KBM-7 (cell line): ENCODE measurements at regions not wholly inside any gene's neighbourhood (a gene's known extent, or its start where the extent isn't known, plus 50 kb on each side); places are given as distances from the start of the nearest gene placed in this dataset.
"Not testable (repeated sequence)": the region's sequence is repeated elsewhere in the genome, so short reads cannot be mapped to it uniquely, and the experiment has no call there.

ENCODE experiments used
- DNase-seq: peaks from one replicate; pipeline ENCODE4 v3.0.0-alpha.2; 2015
- in situ Hi-C: fragments of 300-500 bp; cut with MboI; formaldehyde crosslinking; loops from 2 replicates; pipeline ENCODE4 v1.14.3; 2020; ENCODE audit warnings: low sequenced_read_pairs, low pct_unique_long_range_greater_than_20kb, mixed read lengths

DNA sequence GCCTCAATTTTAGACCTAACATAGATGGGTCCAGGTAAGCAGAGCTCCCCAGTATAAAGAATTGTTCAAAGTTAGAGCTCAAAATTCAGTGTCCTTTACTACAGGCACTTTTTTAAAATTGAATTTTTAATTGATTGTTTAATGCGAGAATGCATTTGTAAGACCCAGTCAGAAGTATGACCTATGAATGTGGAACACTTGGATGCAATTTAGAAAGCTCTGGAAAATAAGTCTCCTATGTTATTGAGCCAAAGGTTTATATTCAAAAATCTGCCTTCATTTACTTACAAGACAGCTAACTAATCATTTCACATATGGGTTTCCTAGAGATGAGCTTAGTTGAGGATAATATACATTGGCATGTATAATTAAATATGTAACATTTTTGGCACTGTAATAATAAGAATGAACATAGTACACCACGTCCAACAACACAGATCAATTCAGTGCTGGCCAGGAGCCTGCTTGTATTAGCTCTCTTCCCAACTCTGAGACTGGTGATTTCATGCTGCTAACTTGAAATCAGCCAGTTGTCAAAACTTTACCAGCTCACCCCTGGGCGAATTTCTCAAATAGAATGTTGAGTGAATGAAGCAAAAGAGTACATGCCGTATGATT is 197.2 kb upstream of the NPY2R start:
- no peak for DNase-seq
- in situ Hi-C loops = no loop called here

GRCh38 chr4:155012469-155012868 is 196.0 kb upstream of the NPY2R start:
- in situ Hi-C loops = no loop called here
- no peak for DNase-seq

GRCh38 chr4:155017426-155017825 is 191.0 kb upstream of the NPY2R start:
- DNase-seq = no peak
- in situ Hi-C loops = no loop called here

DNA sequence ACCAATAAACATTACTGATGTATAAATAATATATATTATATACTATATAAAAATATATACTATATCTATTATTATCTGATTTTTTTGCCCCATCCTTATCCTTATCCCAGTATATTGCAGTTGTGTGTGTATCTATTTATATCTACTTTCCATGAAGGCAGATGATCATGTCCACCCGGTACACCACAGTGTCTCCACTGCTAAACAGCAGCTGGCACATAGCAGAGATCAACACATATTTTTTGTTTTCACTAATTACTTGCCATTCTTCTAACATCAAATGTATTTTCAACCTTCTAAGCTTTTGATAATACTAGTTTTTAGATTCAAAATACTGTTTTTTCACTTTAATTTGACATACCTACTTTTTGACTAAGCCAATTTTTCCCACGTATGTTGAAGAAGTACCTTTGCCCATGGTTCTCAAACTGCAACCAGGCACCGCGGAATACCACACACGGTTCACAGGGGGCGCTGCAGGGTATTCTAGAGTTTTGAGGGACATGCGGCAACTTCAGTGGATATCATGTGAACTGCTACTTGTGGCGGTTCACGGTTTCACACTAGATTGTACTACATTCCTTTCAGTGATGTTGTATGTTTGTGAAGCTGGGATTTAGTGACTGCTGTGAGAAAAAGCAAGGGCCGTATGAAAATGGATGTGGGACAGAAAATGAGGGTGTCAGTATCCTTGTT is 182.5 kb upstream of the NPY2R start:
- peak; percentile 76 for DNase-seq
- in situ Hi-C loops = no loop called here

DNA sequence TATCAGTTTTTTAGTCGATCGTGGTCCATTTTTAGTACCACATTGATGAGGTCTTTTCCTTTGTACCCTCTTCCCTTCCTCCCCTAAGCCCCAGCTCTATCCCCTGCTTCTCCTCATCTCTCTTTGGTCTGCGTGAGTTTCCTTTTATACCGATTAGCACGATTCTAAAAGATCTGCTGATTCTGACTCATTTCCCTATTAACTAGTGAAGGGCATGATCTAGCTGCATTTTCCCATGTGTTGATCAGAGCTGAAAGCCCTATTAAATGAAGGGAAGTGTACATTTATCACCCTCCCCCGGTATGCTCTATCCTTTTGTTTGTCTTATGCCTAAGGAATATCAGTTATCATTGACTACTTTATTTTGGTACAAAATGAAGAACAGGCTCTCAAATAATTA is 181.7 kb upstream of the NPY2R start:
- no peak for DNase-seq
- in situ Hi-C loops = no loop called here

DNA sequence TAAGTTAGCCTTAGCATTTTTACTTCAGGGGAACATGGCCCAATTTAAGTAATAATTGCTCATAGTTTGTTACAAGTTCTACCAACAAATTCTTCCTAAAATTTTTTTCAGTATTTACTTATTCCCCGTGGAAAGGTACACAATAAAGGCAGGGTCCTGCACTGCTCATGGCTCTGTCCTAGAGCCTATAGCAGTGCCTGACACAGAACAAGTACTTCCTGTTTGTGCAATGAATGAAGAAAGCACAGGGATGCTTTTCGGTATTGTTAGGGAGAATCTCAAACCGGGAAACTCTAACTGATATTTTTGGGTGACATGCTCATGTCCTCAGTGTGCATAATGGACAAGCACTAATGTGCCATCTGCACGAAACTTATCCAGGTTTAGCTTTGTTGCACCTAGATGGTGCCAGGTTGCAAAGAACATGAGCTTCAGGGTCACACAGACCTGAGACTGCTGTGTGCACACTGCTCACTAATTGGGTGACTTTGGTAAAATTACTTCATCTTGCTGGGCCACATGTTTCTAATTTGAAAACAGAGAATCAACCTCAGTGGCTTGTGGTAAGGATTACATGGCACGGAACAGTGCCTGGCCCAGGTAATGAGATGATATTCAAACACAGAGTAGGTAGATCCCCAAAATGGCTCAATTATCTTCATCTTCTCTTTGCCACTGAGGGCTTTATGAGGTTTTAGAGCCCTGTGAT is 175.8 kb upstream of the NPY2R start:
- in situ Hi-C loops = no loop called here
- DNase-seq = no peak

GRCh38 chr4:155033604-155034003 is 174.8 kb upstream of the NPY2R start:
- in situ Hi-C loops = no loop called here
- no peak for DNase-seq

DNA sequence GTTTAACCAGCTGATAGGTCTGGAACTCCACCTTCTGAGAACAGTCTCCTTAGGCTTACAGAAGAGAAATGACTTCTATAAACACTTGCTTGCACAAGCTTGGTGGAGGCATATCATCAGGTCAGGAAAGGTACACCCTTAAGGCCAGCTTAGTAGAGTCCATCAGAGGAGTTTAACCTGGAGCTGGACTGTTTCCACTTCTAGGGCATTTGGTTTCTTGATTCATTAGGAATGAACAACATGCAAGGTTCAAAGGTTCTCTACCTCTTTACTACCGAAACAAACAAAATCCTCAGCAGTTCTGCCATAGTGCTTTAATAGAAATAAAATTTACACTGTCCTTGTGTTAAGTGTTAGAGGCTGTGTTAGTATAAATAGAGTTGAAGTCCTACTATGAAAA is 171.4 kb upstream of the NPY2R start:
- DNase-seq = no peak
- in situ Hi-C loops = no loop called here

GRCh38 chr4:155038459-155038858 is 170.0 kb upstream of the NPY2R start:
- in situ Hi-C loops = no loop called here
- DNase-seq = no peak

DNA sequence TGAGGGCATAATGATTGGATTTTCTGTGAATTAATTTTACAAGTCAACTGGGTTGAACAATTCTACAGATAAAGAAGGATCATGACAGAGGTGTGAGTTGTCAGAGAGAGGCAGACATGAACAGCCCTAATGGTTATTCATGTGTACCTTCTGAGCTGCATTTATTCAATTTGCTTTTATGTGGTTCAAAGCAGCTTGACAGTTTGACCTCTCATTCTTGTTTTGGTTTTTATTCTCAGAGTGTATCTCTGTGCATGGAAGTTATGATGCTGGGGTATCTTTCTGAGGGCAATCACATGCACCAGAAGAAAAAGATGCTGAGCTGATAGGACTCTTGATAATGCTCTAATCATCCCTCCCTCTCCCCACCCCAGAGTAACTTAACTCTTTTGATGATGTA is 169.3 kb upstream of the NPY2R start:
- DNase-seq = no peak
- in situ Hi-C loops = no loop called here

DNA sequence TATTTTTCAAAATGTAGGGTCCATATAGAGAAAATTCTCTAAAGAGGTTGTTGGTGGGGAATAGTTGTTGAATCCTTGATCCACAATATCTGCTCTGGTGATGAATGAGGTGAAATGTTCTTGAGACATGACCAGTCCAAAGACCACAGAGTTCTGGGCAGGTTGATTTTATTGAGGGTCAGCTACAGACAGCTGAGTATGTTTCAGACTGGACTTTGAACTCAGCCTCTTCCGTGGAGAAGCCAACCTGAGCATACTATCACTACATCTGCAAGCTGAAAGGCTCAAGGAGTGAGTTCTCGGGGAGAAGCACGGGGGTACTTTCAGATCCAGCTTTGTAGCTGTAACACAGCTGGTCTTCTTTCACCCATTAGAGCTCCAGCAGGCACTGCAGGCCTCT is 168.4 kb upstream of the NPY2R start:
- no peak for DNase-seq
- in situ Hi-C loops = no loop called here

DNA sequence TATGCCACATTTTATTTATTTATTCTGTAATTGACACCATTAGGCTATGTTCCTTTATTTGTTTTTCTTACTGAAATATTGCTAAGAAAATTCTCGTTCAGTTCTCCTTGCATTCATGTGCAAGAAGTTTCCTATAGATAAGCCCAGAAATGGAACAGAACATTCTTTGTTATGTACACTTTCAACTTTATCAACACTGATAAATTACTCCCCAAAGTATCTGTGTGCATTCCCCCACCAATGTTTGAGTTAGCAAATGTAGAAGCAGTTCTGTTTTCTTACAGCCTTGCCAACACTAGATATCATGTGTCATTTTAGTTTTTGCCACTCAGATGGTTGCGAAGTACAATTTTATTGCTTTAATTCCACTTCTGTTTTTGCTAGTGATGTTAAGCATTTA is 166.4 kb upstream of the NPY2R start:
- in situ Hi-C loops = no loop called here

DNA sequence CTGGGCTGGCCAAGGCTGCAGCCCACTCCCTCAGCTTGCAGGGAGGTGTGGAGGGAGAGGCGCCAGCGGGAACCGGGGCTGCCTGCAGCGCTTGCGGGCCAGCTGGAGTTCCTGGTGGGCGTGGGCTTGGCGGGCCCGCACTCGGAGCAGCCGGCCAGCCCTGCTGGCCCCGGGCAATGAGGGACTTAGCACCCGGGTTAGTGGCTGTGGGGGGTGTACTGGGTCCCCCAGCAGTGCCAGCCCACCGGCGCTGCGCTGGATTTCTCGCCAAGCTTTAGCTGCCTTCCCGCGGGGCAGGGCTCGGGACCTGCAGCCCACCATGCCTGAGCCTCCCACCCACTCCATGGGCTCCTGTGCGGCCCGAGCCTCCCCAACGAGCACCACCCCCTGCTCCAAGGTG is 164.2 kb upstream of the NPY2R start:
- in situ Hi-C loops, DNase-seq: not testable (repeated sequence)

More for the DNA sequence above, 166.4 kb upstream of the NPY2R start:
- no peak for DNase-seq

DNA sequence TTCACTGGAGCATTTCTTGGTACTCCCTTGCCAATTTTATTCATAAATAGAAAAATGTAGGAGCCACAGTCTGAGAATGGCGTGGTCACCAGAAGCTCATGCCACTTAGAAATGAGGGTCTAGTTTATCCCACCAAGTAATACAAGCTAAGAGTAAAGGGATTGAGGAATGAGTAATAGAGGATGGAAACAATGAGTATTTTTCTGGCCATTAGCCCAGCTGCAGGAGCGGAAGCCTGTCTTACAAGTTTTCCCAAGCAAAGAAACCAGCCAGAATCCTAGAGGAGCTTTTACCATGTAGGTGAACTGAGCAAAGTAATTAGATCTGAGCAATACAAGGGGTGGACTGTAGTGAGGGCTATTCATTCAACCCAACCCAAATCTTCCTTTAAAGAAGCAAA is 160.7 kb upstream of the NPY2R start:
- DNase-seq = no peak
- in situ Hi-C loops = no loop called here

GRCh38 chr4:155054042-155054441 is 154.4 kb upstream of the NPY2R start:
- in situ Hi-C loops, DNase-seq: not testable (repeated sequence)

GRCh38 chr4:155060419-155060818 is 148.0 kb upstream of the NPY2R start:
- no peak for DNase-seq
- in situ Hi-C loops = no loop called here

GRCh38 chr4:155060873-155061272 is 147.6 kb upstream of the NPY2R start:
- in situ Hi-C loops = no loop called here
- no peak for DNase-seq

DNA sequence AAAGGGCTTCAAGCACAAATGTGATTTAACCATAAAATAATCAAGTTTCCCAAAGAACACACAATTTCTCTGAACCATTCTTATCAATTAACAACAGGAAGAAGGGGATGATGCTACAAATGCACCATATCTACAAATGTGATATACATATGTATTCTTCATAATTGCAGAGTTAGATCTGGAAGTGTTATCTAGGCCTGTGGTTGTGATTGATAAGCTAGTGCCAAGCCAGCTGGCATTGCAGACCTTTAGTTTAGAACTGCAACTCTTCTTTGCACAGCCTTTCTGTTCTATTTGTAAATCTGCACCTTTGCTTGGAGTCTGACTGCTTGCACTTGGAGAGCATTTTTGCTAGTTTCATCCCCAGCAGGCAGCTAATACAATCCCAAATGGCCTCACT is 145.5 kb upstream of the NPY2R start:
- in situ Hi-C loops = no loop called here
- DNase-seq = no peak

DNA sequence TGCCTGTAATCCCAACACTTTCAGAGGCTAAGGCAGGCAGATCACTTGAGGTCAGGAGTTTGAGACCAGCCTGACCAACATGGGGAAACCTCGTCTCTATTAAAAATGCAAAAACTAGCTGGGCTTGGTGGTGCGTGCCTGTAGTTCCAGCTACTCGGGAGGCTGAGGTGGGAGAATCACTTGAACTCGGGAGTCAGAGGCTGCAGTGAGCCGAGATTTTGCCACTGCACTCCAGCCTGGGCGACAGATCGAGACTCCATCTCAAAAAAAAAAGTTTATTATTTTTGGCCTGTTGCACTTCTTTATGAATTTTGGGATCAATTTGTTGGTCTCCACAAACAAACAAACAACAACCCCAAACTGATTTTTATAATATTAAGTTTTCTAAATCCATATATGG is 143.5 kb upstream of the NPY2R start:
- in situ Hi-C loops, DNase-seq: not testable (repeated sequence)

- DNase-seq = no peak
- in situ Hi-C loops = no loop called here
Observed at GRCh38 chr4:155066871-155067270, 141.6 kb upstream of the NPY2R start.

- in situ Hi-C loops = no loop called here
- no peak for DNase-seq
Observed at GRCh38 chr4:155071962-155072361, 136.5 kb upstream of the NPY2R start.
